ENCODE measurements at regions not wholly inside any gene's neighbourhood (a gene's known extent, or its start where the extent isn't known, plus 50 kb on each side); places are given as distances from the start of the nearest gene placed in this dataset.

DNA sequence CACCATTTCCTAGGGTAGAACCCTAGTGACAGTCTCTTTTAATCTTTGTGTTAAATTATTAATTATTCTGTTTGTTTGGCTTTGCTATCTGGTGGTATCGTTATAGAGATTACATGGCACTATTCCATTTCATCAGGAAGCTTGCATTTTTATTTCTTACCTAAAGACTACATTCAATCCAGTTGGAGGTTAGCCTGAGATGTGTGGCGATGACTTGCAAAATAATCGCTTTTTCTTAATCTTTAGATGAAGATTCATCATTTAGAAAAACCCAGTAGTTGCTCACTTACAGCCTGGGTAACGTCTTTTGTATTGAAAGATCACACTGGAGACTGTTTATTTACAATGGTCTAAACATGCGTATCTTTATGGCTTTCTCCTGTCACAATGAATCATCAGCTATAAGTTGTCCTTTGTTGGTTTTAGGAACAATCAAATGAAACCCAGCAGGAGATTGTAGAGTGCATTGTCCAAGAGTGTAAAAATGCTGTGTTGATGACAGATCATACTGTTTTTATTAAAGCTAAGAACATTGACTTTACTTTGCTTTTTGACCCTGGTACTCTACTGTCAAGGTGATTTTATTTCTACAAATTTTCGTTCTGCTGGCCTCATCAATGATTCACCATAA lies 281.7 kb upstream of the PITX2 start:
- no peak for TF ChIP-seq RAD21 (IDR thresholded peaks at IDR 0.05; ENCODE audit: low read length)
- TF ChIP-seq, protein P1, sequence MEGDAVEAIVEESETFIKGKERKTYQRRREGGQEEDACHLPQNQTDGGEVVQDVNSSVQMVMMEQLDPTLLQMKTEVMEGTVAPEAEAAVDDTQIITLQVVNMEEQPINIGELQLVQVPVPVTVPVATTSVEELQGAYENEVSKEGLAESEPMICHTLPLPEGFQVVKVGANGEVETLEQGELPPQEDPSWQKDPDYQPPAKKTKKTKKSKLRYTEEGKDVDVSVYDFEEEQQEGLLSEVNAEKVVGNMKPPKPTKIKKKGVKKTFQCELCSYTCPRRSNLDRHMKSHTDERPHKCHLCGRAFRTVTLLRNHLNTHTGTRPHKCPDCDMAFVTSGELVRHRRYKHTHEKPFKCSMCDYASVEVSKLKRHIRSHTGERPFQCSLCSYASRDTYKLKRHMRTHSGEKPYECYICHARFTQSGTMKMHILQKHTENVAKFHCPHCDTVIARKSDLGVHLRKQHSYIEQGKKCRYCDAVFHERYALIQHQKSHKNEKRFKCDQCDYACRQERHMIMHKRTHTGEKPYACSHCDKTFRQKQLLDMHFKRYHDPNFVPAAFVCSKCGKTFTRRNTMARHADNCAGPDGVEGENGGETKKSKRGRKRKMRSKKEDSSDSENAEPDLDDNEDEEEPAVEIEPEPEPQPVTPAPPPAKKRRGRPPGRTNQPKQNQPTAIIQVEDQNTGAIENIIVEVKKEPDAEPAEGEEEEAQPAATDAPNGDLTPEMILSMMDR (conservative IDR thresholded peaks at IDR 0.05; ENCODE audit: low read depth, low read length) = no peak
- TF ChIP-seq RCOR1 (IDR thresholded peaks at IDR 0.05; ENCODE audit: insufficient replicate concordance, low read length) = no peak
- TF ChIP-seq, protein P2, sequence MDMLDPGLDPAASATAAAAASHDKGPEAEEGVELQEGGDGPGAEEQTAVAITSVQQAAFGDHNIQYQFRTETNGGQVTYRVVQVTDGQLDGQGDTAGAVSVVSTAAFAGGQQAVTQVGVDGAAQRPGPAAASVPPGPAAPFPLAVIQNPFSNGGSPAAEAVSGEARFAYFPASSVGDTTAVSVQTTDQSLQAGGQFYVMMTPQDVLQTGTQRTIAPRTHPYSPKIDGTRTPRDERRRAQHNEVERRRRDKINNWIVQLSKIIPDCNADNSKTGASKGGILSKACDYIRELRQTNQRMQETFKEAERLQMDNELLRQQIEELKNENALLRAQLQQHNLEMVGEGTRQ (IDR thresholded peaks at IDR 0.05; ENCODE audit: low read depth, low read length) = no peak
- TF ChIP-seq POLR2A (IDR thresholded peaks at IDR 0.05; ENCODE audit: low read depth, low read length) = no peak
- TF ChIP-seq CHD1 (IDR thresholded peaks at IDR 0.05; ENCODE audit: low read depth, low read length) = no peak
- TF ChIP-seq, protein P3, sequence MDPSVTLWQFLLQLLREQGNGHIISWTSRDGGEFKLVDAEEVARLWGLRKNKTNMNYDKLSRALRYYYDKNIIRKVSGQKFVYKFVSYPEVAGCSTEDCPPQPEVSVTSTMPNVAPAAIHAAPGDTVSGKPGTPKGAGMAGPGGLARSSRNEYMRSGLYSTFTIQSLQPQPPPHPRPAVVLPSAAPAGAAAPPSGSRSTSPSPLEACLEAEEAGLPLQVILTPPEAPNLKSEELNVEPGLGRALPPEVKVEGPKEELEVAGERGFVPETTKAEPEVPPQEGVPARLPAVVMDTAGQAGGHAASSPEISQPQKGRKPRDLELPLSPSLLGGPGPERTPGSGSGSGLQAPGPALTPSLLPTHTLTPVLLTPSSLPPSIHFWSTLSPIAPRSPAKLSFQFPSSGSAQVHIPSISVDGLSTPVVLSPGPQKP (IDR thresholded peaks at IDR 0.05; ENCODE audit: borderline replicate concordance, low read depth, low read length) = no peak
- no peak for TF ChIP-seq BHLHE40 (IDR thresholded peaks at IDR 0.05; ENCODE audit: low read depth, low read length)
- TF ChIP-seq MAZ (IDR thresholded peaks at IDR 0.05; ENCODE audit: borderline replicate concordance, low read depth, low read length) = no peak
- TF ChIP-seq FOS (IDR thresholded peaks at IDR 0.05; ENCODE audit: low read depth, low read length) = no peak
- TF ChIP-seq CEBPB (IDR thresholded peaks at IDR 0.05; ENCODE audit: low read depth, low read length) = no peak

All from IMR-90 (cell line).